GM21825 (cell line): ENCODE measurements at regions not wholly inside any gene's neighbourhood (a gene's known extent, or its start where the extent isn't known, plus 50 kb on each side); places are given as distances from the start of the nearest gene placed in this dataset.
"Not testable (repeated sequence)": the region's sequence is repeated elsewhere in the genome, so short reads cannot be mapped to it uniquely, and the experiment has no call there.

Source experiments
- ATAC-seq: cut with Tn5 transposase; IDR thresholded peaks from one replicate; pipeline ENCODE4 v1.9.1; 2021; ENCODE audit warnings: mild to moderate bottlenecking, moderate library complexity; ENCODE audit not compliant: unreplicated experiment

DNA sequence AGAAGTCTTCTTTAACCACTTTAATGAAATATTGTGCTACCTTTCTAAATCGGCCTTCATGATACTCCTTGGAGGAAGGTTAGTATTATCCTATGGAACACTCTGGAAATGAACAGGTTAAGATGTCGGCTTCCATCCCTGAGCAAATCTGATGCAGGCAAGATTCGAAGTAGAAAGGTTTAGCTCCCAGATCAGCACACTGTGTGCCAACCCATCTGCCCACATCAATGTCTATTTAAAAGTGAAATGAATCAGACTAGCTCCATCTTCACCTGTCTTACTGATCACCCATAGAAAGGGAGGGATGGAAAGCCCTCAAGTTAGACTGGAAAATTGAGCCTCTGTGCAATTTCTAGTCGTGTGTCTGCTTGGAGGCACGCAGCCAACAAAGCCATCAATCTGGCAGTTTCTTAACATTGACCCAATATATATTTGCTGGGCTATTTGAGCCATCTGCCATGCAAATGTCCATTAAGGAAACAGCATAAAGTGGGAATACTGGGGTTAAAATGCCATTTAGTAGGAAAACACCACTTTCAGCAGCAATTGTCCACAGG lies 506.1 kb downstream of the RMST start:
- no peak for ATAC-seq

DNA sequence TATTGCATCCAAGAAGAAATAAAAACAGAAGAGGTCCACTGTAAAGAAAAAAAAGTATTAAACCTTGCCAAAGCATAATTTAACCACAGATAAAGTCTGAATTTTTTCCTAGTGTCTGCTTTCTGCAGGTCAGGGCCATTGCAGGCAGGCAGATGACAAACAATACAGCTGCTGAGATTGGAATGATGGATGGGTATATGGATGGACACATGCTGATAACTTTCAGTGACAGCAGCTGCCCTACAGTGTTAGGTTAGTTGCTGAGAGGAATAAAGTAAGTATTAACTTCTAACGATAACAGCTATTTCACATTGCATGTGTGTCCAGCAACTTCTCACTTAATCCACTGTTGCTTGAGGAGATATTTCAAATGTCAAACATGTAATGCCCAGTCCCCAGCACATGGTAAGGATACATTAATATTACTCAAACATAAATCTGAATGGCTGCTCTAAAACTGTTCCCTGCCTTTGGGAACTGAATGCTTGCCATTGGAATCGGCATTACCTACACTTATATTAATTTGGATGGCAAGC lies 515.3 kb downstream of the RMST start:
- no peak for ATAC-seq

DNA sequence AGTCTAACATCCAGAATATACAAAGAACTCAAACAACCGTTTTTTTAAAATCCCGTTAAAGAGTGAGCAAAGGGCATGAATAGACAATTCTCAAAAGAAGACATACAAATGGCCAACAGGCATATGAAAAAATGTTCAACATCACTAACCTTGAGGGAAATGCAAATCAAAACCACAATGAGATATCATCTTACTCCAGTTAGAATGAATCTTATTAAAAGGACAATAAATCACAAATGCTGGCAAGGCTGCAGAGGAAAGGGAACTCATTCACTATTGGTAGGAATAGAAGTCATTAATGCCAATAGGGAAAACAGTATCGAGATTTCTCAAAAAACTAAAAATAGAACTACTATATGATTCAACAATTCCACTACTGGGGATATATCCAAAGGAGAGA lies 520.1 kb downstream of the RMST start:
- ATAC-seq: no peak

DNA sequence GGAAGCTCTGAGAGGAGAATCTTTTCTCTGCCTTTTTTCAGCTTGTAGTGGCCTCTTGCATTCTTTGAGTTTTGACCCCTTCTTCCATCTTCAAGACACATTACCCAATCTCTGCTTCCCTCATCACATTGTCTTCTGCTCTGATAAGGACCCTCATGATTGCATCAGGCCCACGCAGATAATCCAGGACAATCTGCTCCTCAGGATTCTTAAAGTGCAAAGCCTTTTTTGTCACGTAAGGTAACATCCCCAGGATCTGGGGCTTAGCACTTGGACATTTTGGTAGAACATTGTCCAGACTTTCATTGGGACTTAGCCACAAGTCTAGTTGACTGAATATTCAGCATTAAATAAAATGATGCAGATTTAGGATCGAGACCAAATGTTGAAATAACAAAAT lies 521.2 kb downstream of the RMST start:
- no peak for ATAC-seq

DNA sequence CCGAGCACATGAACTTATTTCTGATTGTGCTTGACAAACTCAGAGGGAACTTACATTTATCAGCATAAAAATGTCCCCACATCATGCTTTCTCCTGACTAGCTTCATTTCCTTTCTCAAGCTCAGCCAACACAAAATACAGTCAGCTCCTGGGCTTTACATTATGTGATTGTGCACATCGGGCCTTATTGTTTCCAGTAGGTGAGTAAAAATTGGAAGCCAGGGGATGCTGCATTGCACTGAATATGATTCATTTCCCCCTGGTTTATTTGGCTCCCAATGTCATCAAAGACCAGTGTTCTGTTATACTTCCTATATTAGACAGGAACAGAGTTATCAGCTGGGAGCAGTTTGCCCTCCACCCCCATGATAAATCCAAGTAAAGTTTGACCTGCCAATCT lies 521.8 kb downstream of the RMST start:
- ATAC-seq: no peak

DNA sequence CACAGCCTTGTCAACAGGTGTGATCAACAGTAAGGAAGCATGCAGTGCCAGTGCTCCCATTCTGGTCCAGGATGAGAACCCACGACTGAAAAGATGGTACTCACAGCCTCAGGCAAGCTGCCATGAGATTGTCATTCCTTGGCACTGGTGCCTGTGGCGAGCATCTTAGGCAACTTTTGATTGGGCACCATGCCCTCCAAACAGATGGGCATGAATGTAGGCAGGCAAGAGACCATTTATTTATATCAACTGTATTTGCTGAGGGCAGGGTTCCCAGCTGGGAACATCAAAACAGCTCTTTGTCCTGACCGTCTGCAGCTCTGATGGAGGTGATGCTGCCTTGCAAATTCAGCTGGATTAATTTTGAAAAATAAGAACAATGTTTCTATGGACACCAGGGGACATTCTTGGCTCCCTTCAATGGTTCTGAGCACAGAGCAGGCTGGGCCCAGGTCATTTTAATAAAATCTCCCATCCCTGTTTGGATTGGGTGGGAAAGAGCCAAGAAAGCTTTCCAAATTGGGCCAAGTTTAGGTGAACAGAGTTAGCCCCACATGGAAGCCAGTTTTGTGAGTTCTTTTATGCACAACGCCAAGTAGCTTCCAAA lies 522.5 kb downstream of the RMST start:
- ATAC-seq: no peak

DNA sequence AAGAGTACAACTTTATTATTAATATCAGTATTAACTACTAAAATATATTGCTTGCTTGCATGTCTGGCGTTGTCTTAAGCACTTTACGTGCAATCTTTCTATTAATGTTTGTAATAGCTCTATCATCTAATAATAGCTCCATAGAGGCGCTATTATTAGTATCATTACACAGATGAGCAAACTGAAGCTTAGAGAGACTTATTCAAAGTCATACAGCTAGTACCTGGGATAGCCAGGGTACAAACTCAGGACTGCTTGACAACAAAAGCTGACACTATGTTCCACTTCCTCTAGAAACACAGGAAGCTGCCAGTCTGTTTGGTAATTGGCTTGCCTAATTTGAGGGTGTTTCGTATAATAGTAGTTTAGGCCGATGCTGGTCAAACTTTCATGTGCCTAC lies 523.2 kb downstream of the RMST start:
- no peak for ATAC-seq

DNA sequence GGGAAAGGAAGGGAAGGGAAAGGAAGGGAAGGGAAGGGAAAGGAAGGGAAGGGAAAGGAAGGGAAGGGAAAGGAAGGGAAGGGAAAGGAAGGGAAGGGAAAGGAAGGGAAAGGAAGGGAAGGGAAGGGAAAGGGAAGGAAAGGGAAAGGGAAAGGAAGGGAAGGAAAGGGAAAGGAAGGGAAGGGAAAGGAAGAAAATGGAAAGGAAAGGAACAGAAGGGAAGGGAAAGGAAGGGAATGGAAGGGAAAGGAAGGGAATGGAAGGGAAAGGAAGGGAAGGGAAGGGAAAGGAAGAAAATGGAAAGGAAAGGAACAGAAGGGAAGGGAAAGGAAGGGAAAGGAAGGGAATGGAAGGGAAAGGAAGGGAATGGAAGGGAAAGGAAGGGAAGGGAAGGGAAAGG lies 526.0 kb downstream of the RMST start:
- ATAC-seq: not testable (repeated sequence)

DNA sequence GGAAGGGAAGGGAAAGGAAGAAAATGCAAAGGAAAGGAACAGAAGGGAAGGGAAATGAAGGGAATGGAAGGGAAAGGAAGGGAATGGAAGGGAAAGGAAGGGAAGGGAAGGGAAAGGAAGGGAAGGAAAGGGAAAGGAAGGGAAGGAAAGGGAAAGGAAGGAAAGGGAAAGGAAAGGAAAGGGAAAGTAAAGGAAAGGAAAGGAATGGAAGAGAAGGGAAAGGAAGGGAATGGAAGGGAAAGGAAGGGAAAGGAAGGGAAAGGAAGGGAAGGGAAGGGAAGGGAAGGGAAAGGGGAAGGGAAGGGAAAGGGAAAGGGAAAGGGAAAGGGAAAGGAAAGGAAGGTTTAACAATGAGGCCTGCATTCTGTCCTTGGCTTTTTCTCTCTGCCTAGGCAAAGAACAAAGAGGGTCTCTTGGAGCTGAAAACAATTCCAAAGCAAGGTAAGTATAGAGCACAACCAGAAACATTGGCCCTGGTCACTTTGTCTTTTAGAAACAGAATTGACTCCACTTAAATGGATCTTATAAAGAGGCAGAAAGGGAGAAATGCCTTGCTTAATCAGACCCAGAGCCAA lies 525.9 kb upstream of the TMPO start:
- no peak for ATAC-seq

DNA sequence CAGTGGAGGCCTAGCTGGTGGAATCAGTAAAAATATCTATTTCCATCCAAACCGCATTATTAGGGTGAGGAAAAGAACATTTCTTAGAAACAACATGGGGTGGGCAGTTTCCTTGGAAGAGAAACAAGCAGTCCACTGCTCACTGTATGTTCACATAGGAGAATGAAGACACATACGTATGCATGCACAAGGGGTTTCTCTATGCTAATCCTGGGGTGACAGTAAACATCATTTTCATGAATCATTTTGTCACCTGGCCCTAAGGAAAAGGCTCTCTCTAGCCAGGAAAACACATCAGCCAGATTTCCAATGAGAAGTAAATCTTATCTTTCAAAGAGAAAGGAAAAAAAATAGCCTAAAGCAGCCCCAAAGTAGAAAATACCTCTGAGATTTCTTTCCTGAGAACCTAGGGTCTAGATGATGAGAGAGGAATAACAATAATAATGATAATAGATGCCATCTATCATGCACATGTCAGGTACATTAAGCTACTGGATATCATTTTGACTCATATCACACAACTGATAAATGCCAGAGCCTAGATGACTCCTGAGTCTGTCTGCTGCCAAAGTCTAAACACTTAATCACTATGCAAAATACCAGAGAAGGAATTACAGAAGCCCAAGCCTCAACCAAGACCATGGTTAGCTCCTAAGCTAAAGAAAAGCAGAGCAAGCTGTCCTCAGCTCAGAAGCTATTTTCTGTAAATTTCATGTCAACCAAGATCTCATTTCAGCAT lies 520.5 kb upstream of the TMPO start:
- ATAC-seq: no peak

DNA sequence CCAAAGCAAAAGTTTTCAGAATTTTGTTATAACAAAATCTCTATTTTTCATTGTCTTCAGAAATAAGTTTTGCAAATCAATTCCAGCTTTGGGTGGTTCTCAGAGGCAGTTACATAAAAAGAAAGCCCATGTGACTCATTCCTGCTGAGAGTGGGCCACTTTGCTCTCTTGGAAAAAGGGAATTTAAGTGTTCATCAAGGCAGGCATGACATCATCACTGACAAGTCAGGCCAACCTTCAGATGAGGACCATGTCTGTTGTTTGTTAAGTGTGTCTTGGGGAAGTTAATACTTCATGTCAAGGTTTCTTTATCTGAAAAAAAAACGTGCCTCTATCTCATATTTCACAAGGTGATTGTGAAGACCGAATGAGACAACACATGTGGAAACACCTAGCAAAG lies 519.8 kb upstream of the TMPO start:
- ATAC-seq: no peak

DNA sequence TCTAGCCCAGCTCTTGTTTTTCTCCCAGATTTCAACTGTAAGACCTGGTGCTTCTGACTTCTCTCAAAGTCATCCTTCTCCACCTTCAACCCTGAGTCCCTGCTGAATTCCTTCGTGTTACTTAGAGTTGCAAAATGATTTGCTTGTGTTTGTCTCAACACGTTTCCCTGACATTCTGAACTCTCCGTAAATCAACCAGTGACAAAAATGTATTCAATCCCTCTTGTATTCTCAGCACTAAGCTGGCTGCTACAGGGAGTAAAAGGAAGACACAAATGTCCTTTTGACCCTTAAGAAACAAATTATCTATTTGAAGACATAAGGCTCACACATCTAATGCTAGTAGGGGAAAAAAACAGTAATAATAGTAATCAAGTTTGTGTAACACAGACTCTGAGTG lies 514.0 kb upstream of the TMPO start:
- ATAC-seq: no peak

DNA sequence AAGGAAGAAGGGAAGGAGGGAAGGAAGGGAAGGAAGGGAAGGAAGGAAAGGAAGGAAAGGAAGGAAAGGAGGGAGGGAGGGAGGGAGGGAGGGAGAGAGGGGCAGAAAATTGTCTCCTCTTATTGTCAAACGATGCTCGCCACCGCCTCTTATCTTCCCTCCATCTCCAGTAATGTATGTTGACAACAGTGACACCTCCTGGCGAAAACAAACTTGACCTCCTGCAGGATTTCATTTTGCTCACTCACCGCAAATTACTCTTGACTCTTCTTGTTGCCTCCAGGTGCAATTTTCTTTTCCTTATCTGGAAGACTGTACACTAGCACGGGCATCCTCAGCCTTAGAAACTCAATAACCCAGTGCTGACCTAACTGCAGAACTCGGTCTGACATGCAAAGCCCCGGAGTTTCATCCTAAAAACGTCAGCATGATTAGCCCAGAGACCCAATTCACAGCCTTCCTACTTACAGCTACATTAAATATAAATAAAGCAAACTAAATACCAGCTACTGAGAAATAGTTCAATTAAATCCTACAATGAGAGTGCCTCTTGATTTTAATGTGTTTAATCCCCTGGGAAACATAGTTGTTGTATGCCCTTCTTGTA lies 512.4 kb upstream of the TMPO start:
- ATAC-seq: peak; percentile 83

DNA sequence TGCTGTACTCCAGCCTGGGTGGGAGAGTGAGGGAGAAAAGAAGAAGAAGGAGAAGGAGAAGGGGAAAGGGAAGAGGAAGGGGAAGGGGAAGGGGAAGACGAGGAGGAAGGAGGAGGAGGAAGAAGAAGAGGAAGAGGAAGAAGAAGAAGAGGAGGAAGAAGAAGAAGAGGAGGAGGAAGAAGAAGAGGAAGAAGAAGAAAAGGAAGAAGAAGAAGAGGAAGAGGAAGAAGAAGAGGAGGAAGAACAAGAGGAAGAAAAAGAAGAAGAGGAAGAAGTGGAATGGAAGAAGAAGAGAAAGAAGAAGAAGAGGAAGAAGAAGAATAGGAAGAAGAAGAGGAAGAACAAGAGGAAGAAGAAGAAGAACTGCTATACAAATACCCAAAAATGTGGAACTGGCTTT lies 507.4 kb upstream of the TMPO start:
- no peak for ATAC-seq

DNA sequence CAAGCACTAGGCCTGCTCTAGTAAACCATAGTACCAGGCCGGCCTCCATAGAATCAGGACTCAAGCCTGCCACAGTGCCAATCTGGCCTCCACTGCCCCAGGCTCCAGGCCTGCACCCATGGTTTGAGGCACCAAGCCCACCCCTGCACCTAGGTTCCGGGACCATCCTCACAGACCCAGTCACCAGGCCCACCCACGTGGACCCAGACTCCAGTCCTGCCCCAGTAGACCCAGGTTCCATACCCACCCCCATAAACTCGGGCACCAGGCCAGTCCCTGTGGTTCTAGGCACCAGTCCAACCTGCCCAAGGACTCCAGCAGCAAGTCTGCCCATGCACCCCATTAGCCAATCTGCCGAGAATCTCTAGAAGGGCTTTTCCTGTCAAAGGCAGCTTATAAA lies 501.8 kb upstream of the TMPO start:
- no peak for ATAC-seq

DNA sequence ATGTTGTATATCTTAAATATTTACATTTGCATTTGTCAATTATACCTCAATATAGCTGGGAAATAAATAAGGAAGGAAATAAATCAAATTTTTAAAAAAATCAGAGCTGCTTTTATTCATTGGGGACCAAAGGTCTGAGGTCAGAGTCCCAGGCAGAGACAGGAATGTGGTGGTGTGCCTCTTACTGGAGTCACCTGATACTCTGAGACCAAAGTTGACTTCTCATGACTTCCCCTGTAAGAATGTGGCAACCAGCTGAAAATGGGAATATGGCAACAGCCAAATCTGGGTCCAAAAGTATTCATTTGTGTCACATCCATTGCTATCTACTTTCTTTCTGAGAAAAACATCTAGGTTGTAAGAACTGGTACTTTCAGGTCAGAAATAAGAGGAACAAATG lies 496.6 kb upstream of the TMPO start:
- no peak for ATAC-seq

DNA sequence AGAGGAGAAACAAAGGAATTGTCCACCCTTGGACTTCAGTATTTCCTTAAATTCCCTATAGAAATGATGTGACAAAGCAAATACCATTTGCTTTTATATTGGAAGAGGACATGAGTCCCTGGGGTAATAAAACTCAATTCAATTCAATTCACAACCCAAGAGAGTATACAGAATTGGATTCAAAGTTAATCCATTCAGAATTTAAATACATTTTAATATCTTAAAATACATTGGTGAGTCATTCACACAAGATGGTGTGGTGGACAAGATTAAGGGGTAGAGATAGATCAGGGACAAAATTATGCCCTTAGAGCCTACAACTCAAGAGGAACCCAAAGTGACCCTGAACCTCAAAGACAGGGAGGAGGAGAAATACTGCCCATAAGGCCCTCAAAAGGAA lies 495.0 kb upstream of the TMPO start:
- no peak for ATAC-seq

DNA sequence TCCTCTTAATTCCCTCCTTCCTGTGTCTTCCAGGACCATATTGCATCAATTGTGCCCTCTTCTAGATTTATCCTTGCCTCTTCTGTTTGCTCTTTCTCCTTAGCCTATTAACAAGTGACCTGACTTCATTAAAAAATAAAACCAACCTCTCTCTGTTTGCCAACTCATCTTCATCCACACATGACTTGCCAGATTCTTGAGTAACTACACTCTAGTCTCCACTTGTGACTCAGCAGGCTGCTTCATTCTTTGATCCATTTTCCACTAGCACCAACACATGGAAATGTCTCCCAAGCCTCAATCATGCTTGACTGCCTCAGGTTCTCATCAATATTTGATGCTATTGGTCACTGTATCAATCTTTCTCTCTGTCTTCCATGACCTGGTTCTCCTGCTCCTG lies 492.4 kb upstream of the TMPO start:
- no peak for ATAC-seq

DNA sequence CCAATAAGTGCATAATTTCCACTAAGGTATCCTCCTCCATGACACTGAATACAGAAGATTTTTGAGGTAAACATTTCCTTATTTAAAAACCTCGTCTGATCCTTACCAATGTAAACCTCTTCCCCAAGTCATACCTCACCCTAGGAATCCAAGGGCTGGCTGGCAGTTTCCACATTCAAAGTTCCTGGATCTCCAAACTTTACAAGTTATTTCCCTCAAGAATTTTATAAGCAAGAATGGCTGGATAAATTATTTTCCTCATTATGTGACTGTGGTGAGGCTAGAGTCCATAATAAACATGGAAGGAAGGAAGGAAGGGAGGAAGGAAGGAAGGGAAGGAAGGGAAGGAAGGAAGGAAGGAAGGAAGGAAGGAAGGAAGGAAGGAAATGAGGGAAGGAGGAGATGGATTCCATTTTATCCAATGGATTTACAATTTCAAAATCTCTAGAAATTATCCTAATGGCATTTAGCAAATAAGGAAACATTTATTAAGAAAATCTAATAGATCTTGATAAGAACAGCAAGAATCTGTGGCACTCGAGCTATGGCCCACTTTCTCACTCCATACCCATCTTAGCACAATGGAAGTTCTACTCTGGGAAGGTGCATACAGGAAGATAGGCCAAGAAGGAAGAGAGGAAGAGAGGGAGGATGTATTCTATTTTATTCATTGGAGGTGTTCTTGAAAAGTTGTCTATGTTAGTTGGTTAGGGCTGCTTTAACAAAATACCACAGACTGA lies 477.8 kb upstream of the TMPO start:
- ATAC-seq: no peak

DNA sequence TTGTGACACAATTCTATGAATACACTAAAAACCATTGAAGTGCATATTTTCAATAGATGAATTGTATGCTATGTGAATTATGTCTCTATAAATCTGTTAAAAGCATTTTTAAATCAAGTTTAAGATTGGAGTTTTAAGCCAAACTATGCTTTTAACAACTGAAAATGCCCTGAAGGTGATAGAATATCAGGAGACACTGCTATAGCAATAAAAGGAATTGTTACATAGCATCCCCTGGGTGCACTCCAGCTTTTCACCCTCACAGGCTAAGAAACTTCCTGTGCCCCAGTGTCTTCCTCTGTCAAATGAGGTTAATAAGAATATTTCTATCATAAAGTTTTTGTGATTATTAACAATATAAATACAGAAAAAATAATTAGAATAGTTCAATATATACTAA lies 472.7 kb upstream of the TMPO start:
- no peak for ATAC-seq

DNA sequence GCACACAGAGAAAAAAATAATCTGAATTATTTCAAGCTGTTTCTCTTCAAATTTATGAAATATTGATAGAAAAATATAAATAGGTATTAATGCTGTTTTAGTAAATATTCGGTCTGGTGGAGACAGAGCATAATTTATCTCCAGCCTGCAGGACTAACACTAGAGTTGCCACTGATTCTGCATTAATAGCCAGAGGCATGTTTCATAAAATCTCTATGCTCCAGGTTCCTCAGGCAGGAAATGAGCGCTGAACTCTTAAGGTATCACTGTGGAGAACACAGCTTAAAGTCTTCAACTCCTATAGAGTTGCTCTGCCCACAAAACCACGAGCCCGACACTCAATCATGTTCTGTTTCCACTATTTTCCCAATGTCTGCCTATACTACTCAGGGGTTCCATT lies 470.0 kb upstream of the TMPO start:
- ATAC-seq: no peak
